OCI-LY1 (cell line): ENCODE measurements at regions not wholly inside any gene's neighbourhood (a gene's known extent, or its start where the extent isn't known, plus 50 kb on each side); places are given as distances from the start of the nearest gene placed in this dataset.

Experiments
- CTCF ChIP-seq: fragments of 200-600 bp; sonication (generic), shearing (Covaris generic); IDR thresholded peaks from 2 replicates; pipeline ENCODE4 v1.5.1; 2017; ENCODE audit warnings: mild to moderate bottlenecking, antibody characterized with exemption, low read length, moderate library complexity, mixed read lengths
- EZH2 ChIP-seq: fragments of 200-600 bp; sonication (generic), shearing (Covaris generic); IDR thresholded peaks from 2 replicates; pipeline ENCODE4 v1.8.0; 2017; ENCODE audit warnings: borderline replicate concordance, mixed run types, mild to moderate bottlenecking, antibody characterized with exemption, low read length, moderate library complexity, mixed read lengths

DNA sequence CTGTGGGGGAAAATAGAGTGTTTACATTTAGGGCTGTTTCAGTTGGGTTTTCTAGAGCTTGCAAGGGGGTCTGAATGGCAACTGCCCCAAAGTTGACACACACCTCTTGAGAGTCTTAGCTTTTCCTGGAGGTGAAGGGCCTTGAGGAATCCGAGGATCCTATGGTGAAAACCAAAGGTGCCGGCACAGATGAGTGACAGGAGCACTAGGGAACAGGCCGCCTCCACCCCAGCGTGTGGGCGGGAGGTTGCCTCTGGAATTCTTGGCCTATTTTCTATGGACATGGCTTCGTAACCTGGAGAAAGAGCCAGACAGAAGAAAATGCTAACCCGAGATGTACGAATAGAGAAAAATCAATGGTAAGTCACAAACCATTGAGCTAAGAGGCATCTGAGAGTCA, 283.2 kb upstream of the FOXQ1 start:
- TF ChIP-seq CTCF (no peak), EZH2 (no peak)
